ENCODE measurements at regions not wholly inside any gene's neighbourhood (a gene's known extent, or its start where the extent isn't known, plus 50 kb on each side); places are given as distances from the start of the nearest gene placed in this dataset.

DNA sequence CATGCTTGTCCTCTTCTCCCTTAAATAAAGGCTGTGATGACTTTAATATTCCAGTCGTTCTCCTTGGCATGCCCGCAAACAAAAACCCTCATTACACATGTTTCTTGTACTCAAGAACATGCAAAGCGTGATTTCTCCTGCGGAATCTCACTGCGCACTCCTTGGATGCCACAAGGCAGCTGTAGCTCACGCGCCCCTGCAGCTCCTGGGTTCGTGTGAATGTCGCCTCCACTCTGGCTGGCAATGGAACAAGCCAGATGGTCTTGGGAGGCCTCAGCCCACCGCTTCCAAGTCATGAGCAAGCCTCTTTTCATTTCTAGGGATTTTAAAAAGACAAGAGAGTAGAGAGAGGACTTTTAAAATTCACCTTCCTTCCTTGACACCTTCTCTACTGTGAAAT, 403.8 kb downstream of the PCNX1 start:
- H3K4me3 ChIP-seq, result no peak overlapping the region
- DNase-seq, result no peak
- TF ChIP-seq, protein P1, sequence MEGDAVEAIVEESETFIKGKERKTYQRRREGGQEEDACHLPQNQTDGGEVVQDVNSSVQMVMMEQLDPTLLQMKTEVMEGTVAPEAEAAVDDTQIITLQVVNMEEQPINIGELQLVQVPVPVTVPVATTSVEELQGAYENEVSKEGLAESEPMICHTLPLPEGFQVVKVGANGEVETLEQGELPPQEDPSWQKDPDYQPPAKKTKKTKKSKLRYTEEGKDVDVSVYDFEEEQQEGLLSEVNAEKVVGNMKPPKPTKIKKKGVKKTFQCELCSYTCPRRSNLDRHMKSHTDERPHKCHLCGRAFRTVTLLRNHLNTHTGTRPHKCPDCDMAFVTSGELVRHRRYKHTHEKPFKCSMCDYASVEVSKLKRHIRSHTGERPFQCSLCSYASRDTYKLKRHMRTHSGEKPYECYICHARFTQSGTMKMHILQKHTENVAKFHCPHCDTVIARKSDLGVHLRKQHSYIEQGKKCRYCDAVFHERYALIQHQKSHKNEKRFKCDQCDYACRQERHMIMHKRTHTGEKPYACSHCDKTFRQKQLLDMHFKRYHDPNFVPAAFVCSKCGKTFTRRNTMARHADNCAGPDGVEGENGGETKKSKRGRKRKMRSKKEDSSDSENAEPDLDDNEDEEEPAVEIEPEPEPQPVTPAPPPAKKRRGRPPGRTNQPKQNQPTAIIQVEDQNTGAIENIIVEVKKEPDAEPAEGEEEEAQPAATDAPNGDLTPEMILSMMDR (IDR thresholded peaks at IDR 0.05), result no peak
- no peaks in the 10 kb centered on the region for H3K27me3 ChIP-seq
- intact Hi-C loops (cut with DNase I; ENCODE audit: low total_unique reads), result loop anchor here (10.0 kb wide), 1 partner anchor 166 kb away; no protein-coding TSS in a partner anchor
- no peaks in the 10 kb centered on the region for H3K4me1 ChIP-seq
- no peaks in the 10 kb centered on the region for H3K9me3 ChIP-seq
- H3K27ac ChIP-seq, result no peak overlapping the region
- H3K36me3 ChIP-seq, result no peaks in the 10 kb centered on the region

DNA sequence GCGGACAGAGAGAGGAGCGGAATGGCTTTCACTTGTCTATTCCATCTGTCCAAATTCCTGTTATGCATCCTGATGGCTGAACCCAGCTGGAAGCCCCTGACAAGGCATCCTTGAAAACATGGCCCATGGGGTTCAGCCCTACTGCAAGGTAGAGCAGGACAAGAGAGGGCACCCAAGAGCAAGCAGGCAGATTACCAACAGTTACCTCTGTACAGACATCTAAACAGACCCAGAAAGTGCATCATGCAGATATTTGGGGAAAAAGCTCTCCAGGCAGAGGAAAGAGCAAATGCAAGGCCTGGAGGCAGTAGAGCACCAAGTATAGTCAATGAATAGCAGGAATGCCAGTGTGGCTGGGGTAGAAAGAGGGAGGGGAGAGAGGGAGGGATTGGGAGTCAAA, 407.5 kb downstream of the PCNX1 start:
- H3K4me1 ChIP-seq, result peaks cover 0 to 3% (median 0%) of the 10 kb centered on the region in 4 donors
- intact Hi-C loops (cut with DNase I; ENCODE audit: low total_unique reads), result loop anchor here (10.0 kb wide), 1 partner anchor 170 kb away; no protein-coding TSS in a partner anchor
- no peak overlapping the region for H3K4me3 ChIP-seq
- no peak for DNase-seq
- TF ChIP-seq, protein P1 (IDR thresholded peaks at IDR 0.05), result no peak
- no peaks in the 10 kb centered on the region for H3K27me3 ChIP-seq
- H3K27ac ChIP-seq, result no peak overlapping the region
- no peaks in the 10 kb centered on the region for H3K36me3 ChIP-seq
- no peaks in the 10 kb centered on the region for H3K9me3 ChIP-seq

DNA sequence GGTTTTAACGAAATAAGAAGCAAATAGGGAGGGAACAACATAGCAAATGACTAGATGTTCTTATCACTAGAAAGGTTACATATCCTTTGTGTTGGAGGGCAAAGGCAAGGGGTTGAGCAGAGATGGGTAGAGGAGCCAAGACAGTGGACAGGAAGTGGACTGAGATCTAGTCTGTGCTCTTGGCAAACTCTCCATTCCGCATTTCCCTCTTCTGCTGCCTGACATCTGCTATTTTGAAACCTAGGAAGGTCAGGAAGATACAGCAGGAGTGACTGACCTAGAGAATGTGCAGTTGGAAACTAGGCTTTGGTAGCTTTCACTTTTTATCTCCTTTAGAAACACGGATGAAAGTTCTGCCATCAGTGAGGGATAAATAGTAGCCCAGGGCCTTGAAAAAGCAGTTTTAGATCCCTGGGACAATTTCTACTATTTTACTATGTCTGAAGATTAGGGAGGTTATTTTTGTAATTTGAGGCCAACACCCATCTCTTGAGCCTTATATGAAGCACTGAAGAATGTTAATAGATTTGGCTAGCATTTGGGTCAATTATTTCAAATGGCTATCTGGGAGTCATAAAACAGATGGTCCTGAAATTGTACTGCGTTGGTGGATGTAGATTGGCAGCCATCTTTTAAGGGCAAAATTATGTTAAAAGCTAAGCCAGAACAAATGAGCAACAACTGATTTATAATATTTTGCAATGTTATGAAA, 410.3 kb downstream of the PCNX1 start:
- no peaks in the 10 kb centered on the region for H3K36me3 ChIP-seq
- TF ChIP-seq, protein P1 (IDR thresholded peaks at IDR 0.05), result no peak
- H3K27me3 ChIP-seq, result no peaks in the 10 kb centered on the region
- H3K27ac ChIP-seq, result no peak overlapping the region
- no peak overlapping the region for H3K4me3 ChIP-seq
- DNase-seq, result no peak
- intact Hi-C loops (cut with DNase I; ENCODE audit: low total_unique reads), result loop anchor here (10.0 kb wide), 1 partner anchor 173 kb away; no protein-coding TSS in a partner anchor
- no peaks in the 10 kb centered on the region for H3K9me3 ChIP-seq
- peaks cover 0 to 7% (median 2%) of the 10 kb centered on the region in 4 donors for H3K4me1 ChIP-seq

DNA sequence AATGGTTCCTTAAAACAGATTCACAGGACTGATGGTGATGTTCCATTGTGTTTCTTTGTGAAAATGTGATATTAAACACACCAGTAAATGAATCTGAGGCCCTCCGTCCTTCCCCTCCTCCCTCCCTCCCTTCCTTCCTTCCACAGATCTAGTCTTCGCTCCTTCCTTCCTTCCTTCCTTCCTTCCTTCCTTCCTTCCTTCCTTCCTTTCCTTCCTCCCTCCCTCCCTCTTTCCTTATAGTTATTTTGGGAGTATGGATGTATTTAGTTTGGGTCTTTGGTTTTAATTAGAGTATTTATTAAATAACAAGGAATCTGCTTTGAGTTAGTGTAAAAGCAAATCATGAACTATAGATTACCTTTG, 410.8 kb downstream of the PCNX1 start:
- Histone ChIP-seq H3K9me3 (no peaks in the 10 kb centered on the region), H3K4me3 (no peak overlapping the region), H3K27ac (no peak overlapping the region), H3K4me1 (peaks cover 0 to 12% (median 4%) of the 10 kb centered on the region in 4 donors), H3K27me3 (no peaks in the 10 kb centered on the region), H3K36me3 (no peaks in the 10 kb centered on the region)
- TF ChIP-seq, protein P1 (IDR thresholded peaks at IDR 0.05), result no peak
- DNase-seq, result no peak
- intact Hi-C loops (cut with DNase I; ENCODE audit: low total_unique reads), result loop anchor here (10.0 kb wide), 1 partner anchor 173 kb away; no protein-coding TSS in a partner anchor

DNA sequence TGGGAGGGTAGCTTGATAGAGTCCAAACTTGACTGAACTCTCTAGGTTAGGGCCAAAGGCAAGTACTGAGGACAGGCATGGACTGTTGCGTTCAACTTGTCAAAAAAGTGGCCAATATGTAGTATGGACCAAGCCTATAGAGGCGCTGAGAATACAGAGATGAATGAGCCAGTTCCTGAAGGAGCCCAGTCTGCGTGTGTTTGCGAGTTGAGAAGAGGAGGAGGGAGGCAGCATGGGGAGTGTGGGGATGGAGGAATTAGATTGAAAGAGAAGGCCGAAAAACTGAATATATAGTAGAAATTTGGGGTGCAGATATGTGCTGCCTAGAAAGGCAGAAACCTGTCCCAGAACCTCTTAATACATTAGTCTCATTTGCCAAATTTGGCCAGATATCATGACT, 412.4 kb downstream of the PCNX1 start:
- TF ChIP-seq, protein P1 (IDR thresholded peaks at IDR 0.05), result no peak
- Histone ChIP-seq H3K27ac (peak overlapping the region; percentile 99 to 100), H3K27me3 (no peaks in the 10 kb centered on the region), H3K4me1 (peaks cover 0 to 17% (median 11%) of the 10 kb centered on the region in 4 donors), H3K9me3 (no peaks in the 10 kb centered on the region), H3K36me3 (no peaks in the 10 kb centered on the region), H3K4me3 (peak overlapping the region; percentile 91 to 98)
- intact Hi-C loops (cut with DNase I; ENCODE audit: low total_unique reads), result loop anchor here (2.0 to 10.0 kb wide), 4 partner anchors 39 to 433 kb away; no protein-coding TSS in a partner anchor
- no peak for DNase-seq

All from tibial artery (tissue), 4 donors.